H1 (cell line): ENCODE measurements at regions not wholly inside any gene's neighbourhood (a gene's known extent, or its start where the extent isn't known, plus 50 kb on each side); places are given as distances from the start of the nearest gene placed in this dataset.

Source experiments
- CTCF ChIA-PET: fragments of 300-600 bp; sonication (Branson Sonifier 250); formaldehyde crosslinking; loops from one replicate; lab custom pipeline; 2021; ENCODE audit not compliant: partially characterized antibody; lab: Charles Lee
- POLR2A ChIA-PET: fragments of 300-600 bp; sonication (Branson Sonifier 250); formaldehyde crosslinking; loops from one replicate; lab custom pipeline; 2021; ENCODE audit warnings: inconsistent platforms; ENCODE audit not compliant: partially characterized antibody; lab: Charles Lee
- DNase-seq, 2 experiments: peaks; one replicate each; pipeline versions ENCODE4 v3.0.0 to v3.0.0-alpha.2; 2010 to 2022; ENCODE audit warnings: low spot score in 2 of 2, low read depth in 1 of 2, mixed read lengths in 1 of 2
- FAIRE-seq: peaks from 2 replicates; lab custom pipeline; 2011; peaks lifted over from hg19 to GRCh38; lab: Jason Lieb, UNC
- H2AFZ ChIP-seq: 2 replicates; pipeline ENCODE4 v1.8.1; 2012; ENCODE audit warnings: low read length, inconsistent platforms
- H2AK5ac ChIP-seq: 2 replicates; pipeline ENCODE4 v1.6.1; 2013; ENCODE audit warnings: low read depth, low read length
- H2BK120ac ChIP-seq: replicated peaks from 2 replicates; pipeline ENCODE3; 2013; ENCODE audit warnings: low read depth, low read length, inconsistent platforms
- H2BK12ac ChIP-seq: 2 replicates; pipeline ENCODE4 v1.6.1; 2013; ENCODE audit warnings: low read depth, low read length
- H2BK15ac ChIP-seq: 2 replicates; pipeline ENCODE4 v1.6.1; 2013; ENCODE audit warnings: low read length
- H2BK20ac ChIP-seq: 2 replicates; pipeline ENCODE4 v1.6.1; 2013; ENCODE audit warnings: low read length
- H2BK5ac ChIP-seq: 2 replicates; pipeline ENCODE4 v1.6.1; 2013; ENCODE audit warnings: low read depth, low read length
- H3K14ac ChIP-seq: 2 replicates; pipeline ENCODE4 v1.6.1; 2013; ENCODE audit warnings: inconsistent platforms; ENCODE audit not compliant: insufficient read length
- H3K18ac ChIP-seq: 2 replicates; pipeline ENCODE4 v1.6.1; 2013; ENCODE audit warnings: low read length; ENCODE audit errors: extremely low read depth
- H3K23ac ChIP-seq: 2 replicates; pipeline ENCODE4 v1.6.1; 2013; ENCODE audit warnings: inconsistent platforms; ENCODE audit not compliant: insufficient read length
- H3K23me2 ChIP-seq: 2 replicates; pipeline ENCODE4 v1.6.1; 2013; ENCODE audit warnings: low read depth, low read length
- H3K27ac ChIP-seq: 2 replicates; pipeline ENCODE4 v1.6.1; 2011; ENCODE audit warnings: low read depth, low read length, inconsistent platforms
- H3K27me3 ChIP-seq, 4 experiments: replicated peaks in 1 of 4; 1 replicate in 1 of 4; 2 replicates in 3 of 4; pipeline versions ENCODE4 v1.6.1 to v1.8.1; 2011 to 2013; ENCODE audit warnings: low read length in 3 of 4, mild to moderate bottlenecking in 3 of 4, inconsistent platforms in 2 of 4, mixed read lengths in 2 of 4, moderate library complexity in 1 of 4; ENCODE audit not compliant: control insufficient read depth in 3 of 4, insufficient read depth in 3 of 4; ENCODE audit errors: extremely low read depth in 1 of 4
- H3K36me3 ChIP-seq, 4 experiments: 2 replicates each; pipeline versions ENCODE4 v1.6.1 to v1.8.1; 2011 to 2013; ENCODE audit warnings: mild to moderate bottlenecking in 4 of 4, low read length in 3 of 4, moderate library complexity in 2 of 4, control low read depth in 1 of 4, inconsistent platforms in 1 of 4; ENCODE audit not compliant: insufficient read depth in 4 of 4, control insufficient read depth in 2 of 4
- H3K4ac ChIP-seq: replicated peaks from 2 replicates; pipeline ENCODE3; 2013; ENCODE audit warnings: low read length, low read depth, mixed read lengths, inconsistent platforms; ENCODE audit not compliant: insufficient read length
- H3K4me1 ChIP-seq, 4 experiments: replicated peaks in 1 of 4; 1 replicate in 1 of 4; 2 replicates in 3 of 4; pipeline versions ENCODE4 v1.6.1 to v1.8.1; 2011 to 2013; ENCODE audit warnings: low read length in 3 of 4, inconsistent platforms in 2 of 4, mixed read lengths in 1 of 4; ENCODE audit not compliant: insufficient read depth in 4 of 4, control insufficient read depth in 3 of 4
- H3K4me2 ChIP-seq, 2 experiments: 2 replicates each; pipeline versions ENCODE4 v1.6.1 to v1.8.1; 2011 to 2013; ENCODE audit warnings: low read depth in 2 of 2, low read length in 2 of 2, control low read depth in 1 of 2, inconsistent platforms in 1 of 2, mild to moderate bottlenecking in 1 of 2; ENCODE audit not compliant: insufficient read depth in 1 of 2
- H3K4me3 ChIP-seq, 4 experiments: fragments of 200-600, 300-600 bp in 1 of 4; sonication (generic), shearing (Covaris generic), sonication (Bioruptor Twin) in 1 of 4; 2 replicates each; pipeline versions ENCODE4 v1.5.1 to v1.8.1; 2011 to 2016; ENCODE audit warnings: low read length in 4 of 4, low read depth in 3 of 4, control low read depth in 2 of 4, inconsistent platforms in 2 of 4, mild to moderate bottlenecking in 2 of 4, mixed read lengths in 1 of 4, moderate library complexity in 1 of 4; ENCODE audit not compliant: insufficient read depth in 2 of 4; ENCODE audit errors: extremely low read depth in 1 of 4
- H3K56ac ChIP-seq: replicated peaks from 2 replicates; pipeline ENCODE3; 2013; ENCODE audit warnings: low read depth, mild to moderate bottlenecking, mixed read lengths, low read length, inconsistent platforms; ENCODE audit not compliant: insufficient read length
- H3K79me1 ChIP-seq: 2 replicates; pipeline ENCODE4 v1.6.1; 2013; ENCODE audit warnings: low read depth, low read length, control low read depth
- H3K79me2 ChIP-seq, 2 experiments: 2 replicates each; pipeline versions ENCODE4 v1.6.1 to v1.8.1; 2012 to 2013; ENCODE audit warnings: low read length in 2 of 2, mild to moderate bottlenecking in 2 of 2, inconsistent platforms in 1 of 2; ENCODE audit not compliant: insufficient read depth in 2 of 2, control insufficient read depth in 1 of 2
- H3K9ac ChIP-seq, 4 experiments: replicated peaks in 1 of 4; 1 replicate in 1 of 4; 2 replicates in 3 of 4; pipeline versions ENCODE4 v1.6.1 to v1.8.1; 2011 to 2013; ENCODE audit warnings: low read depth in 3 of 4, low read length in 3 of 4, control low read depth in 2 of 4, mild to moderate bottlenecking in 2 of 4, moderate library complexity in 2 of 4, inconsistent platforms in 1 of 4; ENCODE audit errors: extremely low read depth in 1 of 4
- H3K9me3 ChIP-seq, 2 experiments: 2 replicates each; pipeline versions ENCODE4 v1.6.1 to v1.8.1; 2012 to 2013; ENCODE audit warnings: mild to moderate bottlenecking in 2 of 2, moderate library complexity in 2 of 2, control low read depth in 1 of 2, inconsistent platforms in 1 of 2, low read depth in 1 of 2, low read length in 1 of 2, mixed read lengths in 1 of 2; ENCODE audit not compliant: insufficient read depth in 2 of 2
- H4K20me1 ChIP-seq, 2 experiments: replicated peaks in 1 of 2; 2 replicates each; pipeline versions ENCODE3 to v1.8.1; 2011 to 2013; ENCODE audit warnings: inconsistent platforms in 2 of 2, low read length in 2 of 2, mild to moderate bottlenecking in 1 of 2; ENCODE audit not compliant: insufficient read depth in 2 of 2, control insufficient read depth in 1 of 2
- H4K5ac ChIP-seq: 2 replicates; pipeline ENCODE4 v1.6.1; 2013; ENCODE audit warnings: low read length, low read depth, mixed read lengths, inconsistent platforms; ENCODE audit not compliant: insufficient read length
- H4K8ac ChIP-seq: 2 replicates; pipeline ENCODE4 v1.8.0; 2013; ENCODE audit warnings: mild to moderate bottlenecking, moderate library complexity, low read length, inconsistent platforms; ENCODE audit not compliant: insufficient read depth; ENCODE audit errors: extremely low read depth
- H4K91ac ChIP-seq: replicated peaks from 2 replicates; pipeline ENCODE3; 2013; ENCODE audit warnings: low read length, mixed read lengths, inconsistent platforms; ENCODE audit not compliant: insufficient read length
- ATF3 ChIP-seq: IDR thresholded peaks from 2 replicates; pipeline ENCODE4 v1.6.1; 2011; ENCODE audit warnings: low read depth, mild to moderate bottlenecking, low read length; ENCODE audit not compliant: insufficient read depth
- BACH1 ChIP-seq: IDR thresholded peaks from 2 replicates; pipeline ENCODE4 v1.6.1; 2012; ENCODE audit warnings: low read length, improper control_type of control experiment
- E2F6 ChIP-seq: IDR thresholded peaks from 2 replicates; pipeline ENCODE4 v1.6.1; 2012; ENCODE audit warnings: inconsistent platforms
- KDM5A ChIP-seq: fragments of 200-600 bp; IDR thresholded peaks from 2 replicates; pipeline ENCODE4 v1.7.1; 2012; ENCODE audit warnings: mild to moderate bottlenecking, low read length, inconsistent platforms, mixed read lengths
- SUZ12 ChIP-seq: fragments of 200-600 bp; sonication (generic); IDR thresholded peaks from 2 replicates; pipeline ENCODE4 v1.6.1; 2012; ENCODE audit warnings: mild to moderate bottlenecking, inconsistent platforms, low read length, moderate library complexity, mixed read lengths
- TBP ChIP-seq: IDR thresholded peaks from 2 replicates; pipeline ENCODE4 v1.6.1; 2011; ENCODE audit warnings: low read depth, low read length, improper control_type of control experiment
- WGBS, 2 experiments: shearing (Covaris generic) in 1 of 2; methylation state at CpG; one replicate each; pipeline versions ENCODE4 v1.1.6 to v1.1.7; 2013 to 2015; ENCODE audit warnings: low lambda C conversion rate in 2 of 2, mixed read lengths in 2 of 2, inconsistent platforms in 1 of 2, low coverage in 1 of 2, missing lambda C conversion rate in 1 of 2; ENCODE audit not compliant: insufficient replicate concordance in 2 of 2, insufficient coverage in 1 of 2, insufficient read length in 1 of 2; ENCODE audit errors: extremely low coverage in 1 of 2, missing lambda C conversion rate in 1 of 2; 5-methylcytosine and 5-hydroxymethylcytosine counted together

- Histone ChIP-seq H3K56ac (no peak overlapping the region), H2AK5ac (no peak overlapping the region), H3K36me3 (no peaks in the 10 kb centered on the region), H4K91ac (no peak overlapping the region), H2BK12ac (no peak overlapping the region), H3K23me2 (no peaks in the 10 kb centered on the region; the same call in 1 of the 2 replicates), H2BK120ac (no peak overlapping the region), H3K4me2 (no peak overlapping the region), H4K5ac (no peak overlapping the region), H2BK20ac (no peak overlapping the region), H3K9me3 (no peaks in the 10 kb centered on the region), H3K18ac (no peak overlapping the region), H3K14ac (no peak overlapping the region), H3K9ac (no peak overlapping the region), H3K4me1 (no peaks in the 10 kb centered on the region), H4K8ac (no peak overlapping the region), H3K27me3 (peaks cover 0 to 1% (median 0%) of the 10 kb centered on the region in 4 experiments; a peak in 1 of 7 replicates), H3K79me2 (no peaks in the 10 kb centered on the region), H2BK15ac (no peak overlapping the region), H3K4ac (no peak overlapping the region), H4K20me1 (no peaks in the 10 kb centered on the region), H2AFZ (no peak overlapping the region), H3K23ac (no peak overlapping the region), H3K27ac (no peak overlapping the region), H2BK5ac (no peak overlapping the region), H3K79me1 (no peaks in the 10 kb centered on the region), H3K4me3 (no peak overlapping the region)
- POLR2A ChIA-PET = no interaction called here
- no peak for FAIRE-seq
- no peak for TF ChIP-seq E2F6
- TF ChIP-seq ATF3 = no peak
- no peak for TF ChIP-seq BACH1
- no peak for TF ChIP-seq KDM5A
- TF ChIP-seq SUZ12 = no peak
- no peak for TF ChIP-seq TBP
- CTCF ChIA-PET = interaction anchor here (0.8 kb wide), 1 partner anchor 210 kb away, joined by 3 read pairs; no protein-coding TSS in a partner anchor
- DNase-seq = no peak
- 80% methylated on average over 1 of the region's 1 CpG; no CpG with 5 or more reads in 1 of the 2 experiments for WGBS, 2 experiments
These were observed 117.4 kb upstream of the EPB41L3 start for GRCh38 chr18:5661179-5661578.
